ENCODE measurements at regions not wholly inside any gene's neighbourhood (a gene's known extent, or its start where the extent isn't known, plus 50 kb on each side); places are given as distances from the start of the nearest gene placed in this dataset.

GRCh38 chr6:166769648-166770047, 142.6 kb upstream of the RPS6KA2 start:
- no peak overlapping the region for H3K4me3 ChIP-seq (ENCODE audit: insufficient read depth, low read length, poor library complexity, severe bottlenecking)
- H2AFZ ChIP-seq (ENCODE audit: low read depth, low read length, severe bottlenecking) = no peak overlapping the region
- no peak overlapping the region for H3K9ac ChIP-seq (ENCODE audit: low read length)
- H3F3A ChIP-seq (ENCODE audit: insufficient read depth) = no peaks in the 10 kb centered on the region
- no peaks in the 10 kb centered on the region for H3K79me2 ChIP-seq (ENCODE audit: insufficient read depth, low read length)
- H3K4me2 ChIP-seq (ENCODE audit: low read depth, low read length, poor library complexity, severe bottlenecking) = no peak overlapping the region
- no peaks in the 10 kb centered on the region for H3K9me3 ChIP-seq (ENCODE audit: insufficient read depth, low read length)
- H3K36me3 ChIP-seq (ENCODE audit: low read length) = no peaks in the 10 kb centered on the region
- H3K27me3 ChIP-seq (ENCODE audit: low read length) = no peaks in the 10 kb centered on the region
- no peaks in the 10 kb centered on the region for H3K9me2 ChIP-seq (replicated peaks; ENCODE audit: insufficient read depth, low read length)
- H4K20me1 ChIP-seq (ENCODE audit: low read depth, low read length) = no peaks in the 10 kb centered on the region
- H3K27ac ChIP-seq (ENCODE audit: low read depth, low read length) = no peak overlapping the region
- TF ChIP-seq CTCF (IDR thresholded peaks at IDR 0.05; ENCODE audit: insufficient read depth, low read length, poor library complexity, severe bottlenecking) = no peak
- TF ChIP-seq EZH2phosphoT487 (conservative IDR thresholded peaks at IDR 0.05; ENCODE audit: low read length) = no peak

GRCh38 chr6:166768761-166769160, 141.7 kb upstream of the RPS6KA2 start:
- H3K27ac ChIP-seq (ENCODE audit: low read depth, low read length) = no peak overlapping the region
- H3K9me2 ChIP-seq (replicated peaks; ENCODE audit: insufficient read depth, low read length) = no peaks in the 10 kb centered on the region
- H4K20me1 ChIP-seq (ENCODE audit: low read depth, low read length) = no peaks in the 10 kb centered on the region
- TF ChIP-seq EZH2phosphoT487 (conservative IDR thresholded peaks at IDR 0.05; ENCODE audit: low read length) = no peak
- H3K4me3 ChIP-seq (ENCODE audit: insufficient read depth, low read length, poor library complexity, severe bottlenecking) = no peak overlapping the region
- H2AFZ ChIP-seq (ENCODE audit: low read depth, low read length, severe bottlenecking) = no peak overlapping the region
- H3K9ac ChIP-seq (ENCODE audit: low read length) = no peak overlapping the region
- no peaks in the 10 kb centered on the region for H3K9me3 ChIP-seq (ENCODE audit: insufficient read depth, low read length)
- H3F3A ChIP-seq (ENCODE audit: insufficient read depth) = no peaks in the 10 kb centered on the region
- no peaks in the 10 kb centered on the region for H3K79me2 ChIP-seq (ENCODE audit: insufficient read depth, low read length)
- H3K27me3 ChIP-seq (ENCODE audit: low read length) = no peaks in the 10 kb centered on the region
- H3K4me2 ChIP-seq (ENCODE audit: low read depth, low read length, poor library complexity, severe bottlenecking) = no peak overlapping the region
- no peaks in the 10 kb centered on the region for H3K36me3 ChIP-seq (ENCODE audit: low read length)

GRCh38 chr6:166767230-166767629, 140.2 kb upstream of the RPS6KA2 start:
- H3F3A ChIP-seq (ENCODE audit: insufficient read depth) = no peaks in the 10 kb centered on the region
- no peak overlapping the region for H3K27ac ChIP-seq (ENCODE audit: low read depth, low read length)
- no peaks in the 10 kb centered on the region for H3K9me2 ChIP-seq (replicated peaks; ENCODE audit: insufficient read depth, low read length)
- no peaks in the 10 kb centered on the region for H4K20me1 ChIP-seq (ENCODE audit: low read depth, low read length)
- TF ChIP-seq EZH2phosphoT487 (conservative IDR thresholded peaks at IDR 0.05; ENCODE audit: low read length) (no peak), CTCF (IDR thresholded peaks at IDR 0.05; ENCODE audit: insufficient read depth, low read length, poor library complexity, severe bottlenecking) (no peak)
- no peaks in the 10 kb centered on the region for H3K9me3 ChIP-seq (ENCODE audit: insufficient read depth, low read length)
- no peaks in the 10 kb centered on the region for H3K27me3 ChIP-seq (ENCODE audit: low read length)
- H2AFZ ChIP-seq (ENCODE audit: low read depth, low read length, severe bottlenecking) = no peak overlapping the region
- no peaks in the 10 kb centered on the region for H3K36me3 ChIP-seq (ENCODE audit: low read length)
- no peak overlapping the region for H3K4me2 ChIP-seq (ENCODE audit: low read depth, low read length, poor library complexity, severe bottlenecking)
- no peaks in the 10 kb centered on the region for H3K79me2 ChIP-seq (ENCODE audit: insufficient read depth, low read length)
- H3K4me3 ChIP-seq (ENCODE audit: insufficient read depth, low read length, poor library complexity, severe bottlenecking) = no peak overlapping the region
- H3K9ac ChIP-seq (ENCODE audit: low read length) = no peak overlapping the region

GRCh38 chr6:166766769-166767168, 139.7 kb upstream of the RPS6KA2 start:
- Histone ChIP-seq H3K27ac (ENCODE audit: low read depth, low read length) (no peak overlapping the region), H3K36me3 (ENCODE audit: low read length) (no peaks in the 10 kb centered on the region), H4K20me1 (ENCODE audit: low read depth, low read length) (no peaks in the 10 kb centered on the region), H3K27me3 (ENCODE audit: low read length) (no peaks in the 10 kb centered on the region), H3F3A (ENCODE audit: insufficient read depth) (no peaks in the 10 kb centered on the region), H3K79me2 (ENCODE audit: insufficient read depth, low read length) (no peaks in the 10 kb centered on the region), H3K9me3 (ENCODE audit: insufficient read depth, low read length) (no peaks in the 10 kb centered on the region), H3K9ac (ENCODE audit: low read length) (no peak overlapping the region), H3K9me2 (replicated peaks; ENCODE audit: insufficient read depth, low read length) (no peaks in the 10 kb centered on the region), H3K4me2 (ENCODE audit: low read depth, low read length, poor library complexity, severe bottlenecking) (no peak overlapping the region), H3K4me3 (ENCODE audit: insufficient read depth, low read length, poor library complexity, severe bottlenecking) (no peak overlapping the region), H2AFZ (ENCODE audit: low read depth, low read length, severe bottlenecking) (no peak overlapping the region)
- TF ChIP-seq EZH2phosphoT487 (conservative IDR thresholded peaks at IDR 0.05; ENCODE audit: low read length) (no peak), CTCF (IDR thresholded peaks at IDR 0.05; ENCODE audit: insufficient read depth, low read length, poor library complexity, severe bottlenecking) (no peak)
